ENCODE measurements at regions not wholly inside any gene's neighbourhood (a gene's known extent, or its start where the extent isn't known, plus 50 kb on each side); places are given as distances from the start of the nearest gene placed in this dataset.

DNA sequence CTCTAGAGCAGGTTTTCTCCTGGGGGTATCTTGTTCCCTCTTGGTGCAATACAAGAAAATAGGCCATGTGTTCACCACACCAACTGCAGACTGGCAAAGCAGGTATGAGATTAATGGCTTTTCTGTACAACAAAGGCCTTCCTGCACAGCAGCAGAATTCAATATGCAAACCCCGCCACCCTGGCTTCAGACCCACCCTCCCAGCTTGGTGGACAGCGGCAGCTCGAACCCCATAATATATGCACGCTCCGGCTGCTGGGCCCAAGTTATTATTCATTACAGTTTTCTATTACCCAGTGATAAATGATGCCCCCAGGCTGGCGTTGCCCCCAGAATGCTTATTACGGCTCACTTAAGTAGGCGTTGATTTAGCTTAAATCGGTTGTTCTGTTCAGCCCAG, 144.2 kb downstream of the RRAGC start:
- TF ChIP-seq CTCF (IDR thresholded peaks at IDR 0.05; ENCODE audit: insufficient read depth, missing control alignments) = no peak
- DNase-seq (ENCODE audit: insufficient read length, low spot score) (no peak), FAIRE-seq (no peak)

- TF ChIP-seq CTCF (IDR thresholded peaks at IDR 0.05; ENCODE audit: insufficient read depth, missing control alignments) = no peak
- FAIRE-seq (no peak), DNase-seq (ENCODE audit: insufficient read length, low spot score) (no peak)
These were observed 147.5 kb downstream of the RRAGC start for GRCh38 chr1:38712046-38712445.

DNA sequence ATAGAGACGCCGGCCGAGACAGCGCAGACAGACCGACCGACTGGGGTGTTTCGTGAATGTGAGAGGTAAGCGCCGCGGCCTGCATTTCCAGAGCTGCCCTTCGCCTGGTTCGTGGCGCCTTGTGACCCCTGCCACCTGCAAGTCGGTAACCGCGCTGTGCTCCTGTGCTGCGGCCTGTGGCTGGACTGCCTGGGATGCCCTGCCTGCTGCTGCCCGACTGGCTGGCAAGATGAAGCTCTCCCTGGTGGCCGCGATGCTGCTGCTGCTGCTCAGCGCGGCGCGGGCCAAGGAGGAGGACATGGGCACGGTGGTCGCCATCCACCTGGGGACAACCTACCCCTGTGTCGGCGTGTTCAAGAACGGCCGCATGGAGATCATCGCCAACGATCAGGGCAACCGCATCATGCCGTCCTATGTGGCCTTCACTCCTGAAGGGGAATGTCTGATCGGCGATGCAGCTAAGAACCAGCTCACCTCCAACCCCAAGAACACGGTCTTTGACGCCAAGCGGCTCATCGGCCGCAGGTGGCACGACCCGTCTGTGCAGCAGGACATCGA, 150.8 kb downstream of the RRAGC start:
- DNase-seq (ENCODE audit: insufficient read length, low spot score) (no peak), FAIRE-seq (no peak)

DNA sequence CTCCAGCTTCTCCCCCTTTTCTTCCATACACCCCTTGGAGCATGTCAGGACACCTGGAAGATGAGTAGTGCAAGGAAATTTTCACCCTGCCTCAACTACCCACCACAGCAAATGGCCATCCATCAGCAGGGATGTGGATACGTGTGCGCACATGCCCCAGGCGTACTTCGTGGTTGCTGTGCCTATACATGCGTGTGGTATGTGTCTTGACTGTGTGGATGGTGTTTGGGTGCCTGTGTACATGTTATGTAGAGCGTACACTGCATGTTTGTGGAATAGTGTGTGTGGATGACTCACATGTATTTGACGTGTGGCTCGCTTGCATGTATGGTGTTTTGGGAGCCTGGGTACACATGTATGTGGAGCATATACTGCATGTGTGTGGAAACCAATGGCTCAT, 158.5 kb downstream of the RRAGC start:
- no peak for TF ChIP-seq CTCF (IDR thresholded peaks at IDR 0.05; ENCODE audit: insufficient read depth, missing control alignments)
- DNase-seq (ENCODE audit: insufficient read length, low spot score) (no peak), FAIRE-seq (no peak)

More for the DNA sequence above, 150.8 kb downstream of the RRAGC start:
- no peak for TF ChIP-seq CTCF (IDR thresholded peaks at IDR 0.05; ENCODE audit: insufficient read depth, missing control alignments)

- FAIRE-seq = no peak
- TF ChIP-seq CTCF (IDR thresholded peaks at IDR 0.05; ENCODE audit: insufficient read depth, missing control alignments) = no peak
- no peak for DNase-seq (ENCODE audit: insufficient read length, low spot score)
These were observed 159.5 kb downstream of the RRAGC start for GRCh38 chr1:38700077-38700470.

- DNase-seq (ENCODE audit: insufficient read length, low spot score) (no peak), FAIRE-seq (no peak)
- TF ChIP-seq CTCF (IDR thresholded peaks at IDR 0.05; ENCODE audit: insufficient read depth, missing control alignments) = no peak
These were observed 160.1 kb downstream of the RRAGC start for GRCh38 chr1:38699330-38700076.

DNA sequence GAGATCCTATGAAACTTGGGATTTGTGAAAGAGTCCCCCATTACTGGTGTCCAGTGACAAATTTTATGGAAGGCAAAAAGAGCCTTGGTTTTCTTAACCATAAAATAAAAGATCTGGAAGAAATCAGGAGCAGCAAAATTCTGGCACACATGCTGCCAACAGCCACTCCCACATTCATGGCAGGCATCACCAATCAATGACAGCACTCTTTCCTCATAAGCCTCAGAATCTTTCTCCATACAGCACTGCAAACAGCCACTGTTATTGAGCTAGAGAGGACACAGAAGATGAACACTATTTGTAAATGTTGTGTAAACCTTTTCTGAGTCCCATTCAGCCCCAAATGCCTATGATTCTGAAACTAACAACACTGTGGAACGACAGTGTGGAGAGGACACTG, 162.2 kb downstream of the RRAGC start:
- no peak for TF ChIP-seq CTCF (IDR thresholded peaks at IDR 0.05; ENCODE audit: insufficient read depth, missing control alignments)
- no peak for DNase-seq (ENCODE audit: insufficient read length, low spot score)
- FAIRE-seq = no peak

Data from D721Med (cell line).